NCI-H82 (cell line): ENCODE measurements at regions not wholly inside any gene's neighbourhood (a gene's known extent, or its start where the extent isn't known, plus 50 kb on each side); places are given as distances from the start of the nearest gene placed in this dataset.
A peak's percentile ranks its signal among the peaks of the same experiment; 100 is the strongest.

Source experiments
- DNase-seq: peaks from one replicate; lab custom pipeline; 2025; lab: John Stamatoyannopoulos, UW

- DNase-seq, result no peak
These were observed 95.5 kb downstream of the FAM204A start for GRCh38 chr10:118246332-118247295.

GRCh38 chr10:118243907-118244306, 98.2 kb downstream of the FAM204A start:
- no peak for DNase-seq

- DNase-seq, result peak; percentile 83
These were observed 100.6 kb downstream of the FAM204A start for GRCh38 chr10:118241229-118242137.

GRCh38 chr10:118239236-118239630, 102.9 kb downstream of the FAM204A start:
- no peak for DNase-seq

- DNase-seq, result no peak
These were observed 103.4 kb downstream of the FAM204A start for GRCh38 chr10:118238573-118239235.

- DNase-seq, result no peak
These were observed 104.2 kb downstream of the FAM204A start for GRCh38 chr10:118237930-118238329.

GRCh38 chr10:118234683-118235082, 107.4 kb downstream of the FAM204A start:
- DNase-seq, result no peak

- no peak for DNase-seq
These were observed 121.7 kb downstream of the FAM204A start for GRCh38 chr10:118220346-118220850.

GRCh38 chr10:118218562-118218961, 123.6 kb downstream of the FAM204A start:
- no peak for DNase-seq

GRCh38 chr10:118216571-118217170, 125.5 kb downstream of the FAM204A start:
- DNase-seq, result no peak

- DNase-seq, result no peak
These were observed 126.1 kb downstream of the FAM204A start for GRCh38 chr10:118216020-118216419.

GRCh38 chr10:118214776-118215175, 127.3 kb downstream of the FAM204A start:
- no peak for DNase-seq

GRCh38 chr10:118213436-118213835, 128.7 kb downstream of the FAM204A start:
- no peak for DNase-seq

GRCh38 chr10:118210276-118210675, 131.8 kb downstream of the FAM204A start:
- DNase-seq, result no peak

GRCh38 chr10:118209215-118209614, 132.9 kb downstream of the FAM204A start:
- no peak for DNase-seq

GRCh38 chr10:118207470-118208007, 134.6 kb downstream of the FAM204A start:
- DNase-seq, result no peak

- peak; percentile 22 for DNase-seq
These were observed 137.7 kb downstream of the FAM204A start for GRCh38 chr10:118204292-118204943.

GRCh38 chr10:118203461-118203860, 138.7 kb downstream of the FAM204A start:
- DNase-seq, result no peak

GRCh38 chr10:118195729-118196128, 146.4 kb downstream of the FAM204A start:
- no peak for DNase-seq

GRCh38 chr10:118193642-118194041, 146.9 kb upstream of the RAB11FIP2 start:
- no peak for DNase-seq

- no peak for DNase-seq
These were observed 134.3 kb upstream of the RAB11FIP2 start for GRCh38 chr10:118181021-118181420.
